A549 (cell line): ENCODE measurements at regions not wholly inside any gene's neighbourhood (a gene's known extent, or its start where the extent isn't known, plus 50 kb on each side); places are given as distances from the start of the nearest gene placed in this dataset.
"Not testable (repeated sequence)": the region's sequence is repeated elsewhere in the genome, so short reads cannot be mapped to it uniquely, and the experiment has no call there.

Source experiments
- TF ChIP-seq, protein P1 (sequence below): fragments of >200 bp; sonication (Bioruptor Twin); formaldehyde crosslinking; IDR thresholded peaks from 3 replicates; pipeline ENCODE4 v1.5.1; 2016
- TF ChIP-seq, protein P2 (sequence below): IDR thresholded peaks from 2 replicates; pipeline ENCODE4 v1.6.1; 2012

DNA sequence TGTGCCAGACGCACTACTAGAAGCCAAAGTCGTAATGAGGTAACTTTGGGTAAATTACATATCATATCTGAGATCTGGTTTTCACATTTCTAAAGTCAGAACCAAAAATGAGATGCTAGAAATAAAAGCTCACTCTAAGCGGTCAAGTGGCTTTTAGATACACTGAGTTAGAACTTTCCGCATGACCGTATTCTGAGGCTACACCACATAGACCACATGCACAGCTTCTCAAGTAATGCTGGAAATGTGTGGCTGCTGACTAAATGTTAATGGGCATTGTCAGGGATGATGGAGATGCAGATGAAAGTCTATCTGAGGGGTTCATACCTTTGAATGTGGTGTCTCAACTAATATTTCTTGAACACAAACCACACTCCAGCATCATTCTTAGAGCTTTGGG, 316.8 kb downstream of the ANAPC1 start:
- TF ChIP-seq, protein P1, sequence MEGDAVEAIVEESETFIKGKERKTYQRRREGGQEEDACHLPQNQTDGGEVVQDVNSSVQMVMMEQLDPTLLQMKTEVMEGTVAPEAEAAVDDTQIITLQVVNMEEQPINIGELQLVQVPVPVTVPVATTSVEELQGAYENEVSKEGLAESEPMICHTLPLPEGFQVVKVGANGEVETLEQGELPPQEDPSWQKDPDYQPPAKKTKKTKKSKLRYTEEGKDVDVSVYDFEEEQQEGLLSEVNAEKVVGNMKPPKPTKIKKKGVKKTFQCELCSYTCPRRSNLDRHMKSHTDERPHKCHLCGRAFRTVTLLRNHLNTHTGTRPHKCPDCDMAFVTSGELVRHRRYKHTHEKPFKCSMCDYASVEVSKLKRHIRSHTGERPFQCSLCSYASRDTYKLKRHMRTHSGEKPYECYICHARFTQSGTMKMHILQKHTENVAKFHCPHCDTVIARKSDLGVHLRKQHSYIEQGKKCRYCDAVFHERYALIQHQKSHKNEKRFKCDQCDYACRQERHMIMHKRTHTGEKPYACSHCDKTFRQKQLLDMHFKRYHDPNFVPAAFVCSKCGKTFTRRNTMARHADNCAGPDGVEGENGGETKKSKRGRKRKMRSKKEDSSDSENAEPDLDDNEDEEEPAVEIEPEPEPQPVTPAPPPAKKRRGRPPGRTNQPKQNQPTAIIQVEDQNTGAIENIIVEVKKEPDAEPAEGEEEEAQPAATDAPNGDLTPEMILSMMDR, result not testable (repeated sequence)
- TF ChIP-seq, protein P2, sequence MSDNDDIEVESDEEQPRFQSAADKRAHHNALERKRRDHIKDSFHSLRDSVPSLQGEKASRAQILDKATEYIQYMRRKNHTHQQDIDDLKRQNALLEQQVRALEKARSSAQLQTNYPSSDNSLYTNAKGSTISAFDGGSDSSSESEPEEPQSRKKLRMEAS, result not testable (repeated sequence)
